H1 (cell line): ENCODE measurements at regions not wholly inside any gene's neighbourhood (a gene's known extent, or its start where the extent isn't known, plus 50 kb on each side); places are given as distances from the start of the nearest gene placed in this dataset.

ENCODE experiments used
- NANOG ChIP-seq: IDR thresholded peaks from 2 replicates; pipeline ENCODE4 v1.6.1; 2011; ENCODE audit warnings: low read length, low read depth, mild to moderate bottlenecking, inconsistent platforms; ENCODE audit not compliant: insufficient read depth, poor library complexity, severe bottlenecking
- POLR2AphosphoS5 ChIP-seq: IDR thresholded peaks from 2 replicates; pipeline ENCODE4 v1.6.1; 2011; ENCODE audit warnings: low read depth, low read length
- SP2 ChIP-seq: IDR thresholded peaks from 2 replicates; pipeline ENCODE4 v1.6.1; 2012; ENCODE audit warnings: mild to moderate bottlenecking, low read length, inconsistent platforms

GRCh38 chrX:20663336-20663735 is 396.6 kb upstream of the RPS6KA3 start (continued):
- no peak for TF ChIP-seq SP2
- no peak for TF ChIP-seq POLR2AphosphoS5
- no peak for TF ChIP-seq NANOG
- TF ChIP-seq, all 59 proteins: peak for 0
